HEK293 (cell line): ENCODE measurements at regions not wholly inside any gene's neighbourhood (a gene's known extent, or its start where the extent isn't known, plus 50 kb on each side); places are given as distances from the start of the nearest gene placed in this dataset.

Experiments
- CTCF ChIA-PET: fragments of 350-600 bp; formaldehyde crosslinking; extraction: SDS; loops from one replicate; lab custom pipeline; 2021; ENCODE audit warnings: antibody characterized with exemption; lab: Yijun Ruan, JAX
- POLR2A ChIA-PET: fragments of 300-600 bp; formaldehyde crosslinking; extraction: SDS; loops from one replicate; lab custom pipeline; 2020; ENCODE audit warnings: antibody characterized with exemption, inconsistent platforms; lab: Yijun Ruan, JAX
- H3K27ac ChIP-seq: fragments of 200-500 bp; sonication (Bioruptor generic); 2 replicates; pipeline ENCODE4 v1.5.1; 2014; ENCODE audit warnings: low read depth, low read length, control low read depth, inconsistent platforms; ENCODE audit errors: extremely low read depth
- H3K36me3 ChIP-seq, 2 experiments: fragments of 200-500 bp in 1 of 2; sonication (Bioruptor generic) in 1 of 2; 1 replicate in 1 of 2; 2 replicates in 1 of 2; pipeline ENCODE4 v1.5.1; 2014 to 2017; ENCODE audit warnings: inconsistent platforms in 2 of 2, low read length in 2 of 2; ENCODE audit not compliant: control insufficient read depth in 2 of 2, insufficient read depth in 1 of 2
- H3K4me1 ChIP-seq: fragments of 200-500 bp; sonication (Bioruptor generic); 2 replicates; pipeline ENCODE4 v1.5.1; 2014; ENCODE audit warnings: mild to moderate bottlenecking, low read length, inconsistent platforms; ENCODE audit not compliant: control insufficient read depth, insufficient read depth
- H3K4me3 ChIP-seq: 2 replicates; pipeline ENCODE4 v1.5.1; 2011; ENCODE audit warnings: low read depth, mild to moderate bottlenecking, control low read depth, low read length, moderate library complexity
- H3K9me3 ChIP-seq: fragments of 200-500 bp; sonication (Bioruptor generic); 2 replicates; pipeline ENCODE4 v1.5.1; 2014; ENCODE audit warnings: low read depth, low read length, inconsistent platforms; ENCODE audit not compliant: control insufficient read depth, insufficient read depth
- GLI4 ChIP-seq: fragments of 450-650 bp; formaldehyde crosslinking; IDR thresholded peaks from 2 replicates; pipeline ENCODE4 v1.5.1; 2016; ENCODE audit warnings: missing biosample characterization, missing genetic modification characterization
- GLIS2 ChIP-seq: fragments of 450-650 bp; formaldehyde crosslinking; IDR thresholded peaks from 2 replicates; pipeline ENCODE4 v1.5.1; 2016; ENCODE audit warnings: missing biosample characterization, missing genetic modification characterization
- MEIS1 ChIP-seq: sonication (generic); formaldehyde crosslinking; IDR thresholded peaks from 2 replicates; pipeline ENCODE4 v1.8.1; 2022; ENCODE audit warnings: missing genetic modification reagents, mild to moderate bottlenecking, borderline replicate concordance
- PBX3 ChIP-seq: sonication (generic); formaldehyde crosslinking; IDR thresholded peaks from 2 replicates; pipeline ENCODE4 v1.8.1; 2022; ENCODE audit warnings: mild to moderate bottlenecking, moderate library complexity, missing genetic modification reagents
- REPIN1 ChIP-seq: fragments of 450-650 bp; formaldehyde crosslinking; IDR thresholded peaks from 2 replicates; pipeline ENCODE4 v1.5.1; 2017; ENCODE audit warnings: missing biosample characterization, missing genetic modification characterization, low read depth
- ZNF114 ChIP-seq: fragments of 450-650 bp; formaldehyde crosslinking; IDR thresholded peaks from 2 replicates; pipeline ENCODE4 v1.5.0; 2017; ENCODE audit warnings: missing biosample characterization, missing genetic modification characterization
- ZNF155 ChIP-seq: fragments of 450-650 bp; formaldehyde crosslinking; IDR thresholded peaks from 2 replicates; pipeline ENCODE4 v1.5.1; 2016; ENCODE audit warnings: missing biosample characterization, missing genetic modification characterization
- ZNF202 ChIP-seq: fragments of 450-650 bp; formaldehyde crosslinking; IDR thresholded peaks from 2 replicates; pipeline ENCODE4 v1.5.1; 2016; ENCODE audit warnings: missing biosample characterization, missing genetic modification characterization, borderline replicate concordance
- ZNF248 ChIP-seq: fragments of 450-650 bp; formaldehyde crosslinking; IDR thresholded peaks from 2 replicates; pipeline ENCODE4 v1.5.1; 2017; ENCODE audit warnings: missing biosample characterization, missing genetic modification characterization
- ZNF292 ChIP-seq: fragments of 450-650 bp; formaldehyde crosslinking; IDR thresholded peaks from 2 replicates; pipeline ENCODE4 v1.5.1; 2016; ENCODE audit warnings: low read depth, missing biosample characterization, missing genetic modification characterization, borderline replicate concordance
- ZNF335 ChIP-seq: fragments of 450-650 bp; formaldehyde crosslinking; conservative IDR thresholded peaks from 2 replicates; pipeline ENCODE4 v1.5.1; 2016; ENCODE audit warnings: missing biosample characterization, missing genetic modification characterization
- ZNF404 ChIP-seq: fragments of 450-650 bp; formaldehyde crosslinking; IDR thresholded peaks from 2 replicates; pipeline ENCODE4 v1.5.1; 2017; ENCODE audit warnings: missing biosample characterization, missing genetic modification characterization
- ZNF426 ChIP-seq: fragments of 450-650 bp; formaldehyde crosslinking; IDR thresholded peaks from 2 replicates; pipeline ENCODE4 v1.5.1; 2017; ENCODE audit warnings: missing biosample characterization, missing genetic modification characterization, mild to moderate bottlenecking, inconsistent platforms, moderate library complexity
- ZNF501 ChIP-seq: fragments of 450-650 bp; formaldehyde crosslinking; IDR thresholded peaks from 2 replicates; pipeline ENCODE4 v1.5.1; 2016; ENCODE audit warnings: missing biosample characterization, missing genetic modification characterization
- ZNF514 ChIP-seq: fragments of 450-650 bp; formaldehyde crosslinking; IDR thresholded peaks from 2 replicates; pipeline ENCODE4 v1.5.1; 2016; ENCODE audit warnings: missing biosample characterization, missing genetic modification characterization
- ZNF548 ChIP-seq: fragments of 450-650 bp; formaldehyde crosslinking; IDR thresholded peaks from 2 replicates; pipeline ENCODE4 v1.5.1; 2016; ENCODE audit warnings: missing biosample characterization, missing genetic modification characterization
- ZNF660 ChIP-seq: fragments of 450-650 bp; IDR thresholded peaks from 2 replicates; pipeline ENCODE4 v1.5.1; 2018; ENCODE audit warnings: missing biosample characterization, mild to moderate bottlenecking, missing genetic modification characterization
- ZNF664 ChIP-seq: fragments of 450-650 bp; formaldehyde crosslinking; IDR thresholded peaks from 2 replicates; pipeline ENCODE4 v1.5.1; 2016; ENCODE audit warnings: missing biosample characterization, missing genetic modification characterization
- ZNF768 ChIP-seq: fragments of 450-650 bp; formaldehyde crosslinking; IDR thresholded peaks from 2 replicates; pipeline ENCODE4 v1.5.1; 2018; ENCODE audit warnings: missing biosample characterization, mild to moderate bottlenecking, missing genetic modification characterization
- ZSCAN23 ChIP-seq: fragments of 450-650 bp; formaldehyde crosslinking; IDR thresholded peaks from 2 replicates; pipeline ENCODE4 v1.5.1; 2016; ENCODE audit warnings: missing biosample characterization, missing genetic modification characterization
- TF ChIP-seq, protein P1 (sequence below): fragments of 450-650 bp; formaldehyde crosslinking; IDR thresholded peaks from 2 replicates; pipeline ENCODE4 v1.5.1; 2016; ENCODE audit warnings: missing biosample characterization, missing genetic modification characterization
- TF ChIP-seq, protein P2 (sequence below): fragments of 450-650 bp; formaldehyde crosslinking; IDR thresholded peaks from 2 replicates; pipeline ENCODE4 v1.5.1; 2016; ENCODE audit warnings: missing biosample characterization, missing genetic modification characterization

DNA sequence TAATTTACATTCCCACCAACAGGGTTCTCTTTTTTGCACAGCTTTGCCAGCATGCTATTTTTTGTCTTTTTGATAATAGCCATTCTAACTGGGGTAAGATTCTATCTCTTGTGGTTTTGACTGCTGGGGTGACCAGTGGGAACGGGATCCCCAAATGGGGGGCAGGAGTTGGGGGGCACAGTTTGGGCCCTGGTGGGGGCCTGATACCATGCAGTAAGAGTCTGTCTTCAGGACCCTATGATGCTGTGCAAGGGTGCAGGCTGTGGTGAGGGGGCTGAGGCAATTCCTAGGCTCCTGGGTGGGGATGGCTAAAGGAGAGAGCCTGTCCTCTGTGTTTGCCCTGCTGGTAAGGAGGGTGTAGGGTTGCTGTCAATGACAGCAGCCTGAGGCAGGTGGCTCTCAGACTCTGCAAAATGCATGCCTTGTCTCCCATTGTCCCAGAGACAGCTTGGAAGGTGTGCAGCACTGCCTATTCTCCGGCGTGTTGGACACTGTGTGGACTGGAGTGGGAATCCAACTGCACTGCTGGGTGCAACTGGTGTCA is 172.7 kb upstream of the ARHGAP24 start:
- ChIA-PET CTCF (interaction anchor here (1.4 kb wide), 1 partner anchor 14 kb away, joined by 3 read pairs; no protein-coding TSS in a partner anchor), POLR2A (no interaction called here)
- H3K27ac ChIP-seq = no peak overlapping the region
- TF ChIP-seq ZSCAN23 (tag by site-specific recombination) (no peak), ZNF248 (no peak), ZNF548 (no peak), PBX3 (no peak), ZNF664 (tag by site-specific recombination) (no peak), ZNF202 (tag by site-specific recombination) (no peak), ZNF768 (tag by site-specific recombination) (no peak), ZNF660 (tag by site-specific recombination) (no peak), ZNF335 (no peak), ZNF292 (tag by site-specific recombination) (no peak), MEIS1 (CRISPR knock-in tag) (no peak), ZNF404 (tag by site-specific recombination) (no peak), ZNF114 (tag by site-specific recombination) (no peak)
- TF ChIP-seq, protein P1, sequence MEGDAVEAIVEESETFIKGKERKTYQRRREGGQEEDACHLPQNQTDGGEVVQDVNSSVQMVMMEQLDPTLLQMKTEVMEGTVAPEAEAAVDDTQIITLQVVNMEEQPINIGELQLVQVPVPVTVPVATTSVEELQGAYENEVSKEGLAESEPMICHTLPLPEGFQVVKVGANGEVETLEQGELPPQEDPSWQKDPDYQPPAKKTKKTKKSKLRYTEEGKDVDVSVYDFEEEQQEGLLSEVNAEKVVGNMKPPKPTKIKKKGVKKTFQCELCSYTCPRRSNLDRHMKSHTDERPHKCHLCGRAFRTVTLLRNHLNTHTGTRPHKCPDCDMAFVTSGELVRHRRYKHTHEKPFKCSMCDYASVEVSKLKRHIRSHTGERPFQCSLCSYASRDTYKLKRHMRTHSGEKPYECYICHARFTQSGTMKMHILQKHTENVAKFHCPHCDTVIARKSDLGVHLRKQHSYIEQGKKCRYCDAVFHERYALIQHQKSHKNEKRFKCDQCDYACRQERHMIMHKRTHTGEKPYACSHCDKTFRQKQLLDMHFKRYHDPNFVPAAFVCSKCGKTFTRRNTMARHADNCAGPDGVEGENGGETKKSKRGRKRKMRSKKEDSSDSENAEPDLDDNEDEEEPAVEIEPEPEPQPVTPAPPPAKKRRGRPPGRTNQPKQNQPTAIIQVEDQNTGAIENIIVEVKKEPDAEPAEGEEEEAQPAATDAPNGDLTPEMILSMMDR = no peak
- no peak overlapping the region for H3K4me3 ChIP-seq
- H3K4me1 ChIP-seq = no peaks in the 10 kb centered on the region
- no peaks in the 10 kb centered on the region for H3K9me3 ChIP-seq
- no peaks in the 10 kb centered on the region for H3K36me3 ChIP-seq

GRCh38 chr4:85302756-85303155 is 172.2 kb upstream of the ARHGAP24 start:
- no peaks in the 10 kb centered on the region for H3K4me1 ChIP-seq
- POLR2A ChIA-PET = no interaction called here
- CTCF ChIA-PET = no interaction called here
- TF ChIP-seq ZNF155 (tag by site-specific recombination) = no peak
- no peak for TF ChIP-seq ZNF426 (tag by site-specific recombination)
- TF ChIP-seq GLIS2 (tag by site-specific recombination) = no peak
- no peaks in the 10 kb centered on the region for H3K36me3 ChIP-seq
- H3K27ac ChIP-seq = no peak overlapping the region
- no peaks in the 10 kb centered on the region for H3K9me3 ChIP-seq
- H3K4me3 ChIP-seq = no peak overlapping the region

GRCh38 chr4:85318415-85318814 is 156.5 kb upstream of the ARHGAP24 start:
- Histone ChIP-seq H3K9me3 (no peaks in the 10 kb centered on the region), H3K36me3 (no peaks in the 10 kb centered on the region), H3K4me1 (no peaks in the 10 kb centered on the region), H3K4me3 (no peak overlapping the region), H3K27ac (no peak overlapping the region)
- ChIA-PET CTCF (no interaction called here), POLR2A (no interaction called here)
- TF ChIP-seq, protein P2, sequence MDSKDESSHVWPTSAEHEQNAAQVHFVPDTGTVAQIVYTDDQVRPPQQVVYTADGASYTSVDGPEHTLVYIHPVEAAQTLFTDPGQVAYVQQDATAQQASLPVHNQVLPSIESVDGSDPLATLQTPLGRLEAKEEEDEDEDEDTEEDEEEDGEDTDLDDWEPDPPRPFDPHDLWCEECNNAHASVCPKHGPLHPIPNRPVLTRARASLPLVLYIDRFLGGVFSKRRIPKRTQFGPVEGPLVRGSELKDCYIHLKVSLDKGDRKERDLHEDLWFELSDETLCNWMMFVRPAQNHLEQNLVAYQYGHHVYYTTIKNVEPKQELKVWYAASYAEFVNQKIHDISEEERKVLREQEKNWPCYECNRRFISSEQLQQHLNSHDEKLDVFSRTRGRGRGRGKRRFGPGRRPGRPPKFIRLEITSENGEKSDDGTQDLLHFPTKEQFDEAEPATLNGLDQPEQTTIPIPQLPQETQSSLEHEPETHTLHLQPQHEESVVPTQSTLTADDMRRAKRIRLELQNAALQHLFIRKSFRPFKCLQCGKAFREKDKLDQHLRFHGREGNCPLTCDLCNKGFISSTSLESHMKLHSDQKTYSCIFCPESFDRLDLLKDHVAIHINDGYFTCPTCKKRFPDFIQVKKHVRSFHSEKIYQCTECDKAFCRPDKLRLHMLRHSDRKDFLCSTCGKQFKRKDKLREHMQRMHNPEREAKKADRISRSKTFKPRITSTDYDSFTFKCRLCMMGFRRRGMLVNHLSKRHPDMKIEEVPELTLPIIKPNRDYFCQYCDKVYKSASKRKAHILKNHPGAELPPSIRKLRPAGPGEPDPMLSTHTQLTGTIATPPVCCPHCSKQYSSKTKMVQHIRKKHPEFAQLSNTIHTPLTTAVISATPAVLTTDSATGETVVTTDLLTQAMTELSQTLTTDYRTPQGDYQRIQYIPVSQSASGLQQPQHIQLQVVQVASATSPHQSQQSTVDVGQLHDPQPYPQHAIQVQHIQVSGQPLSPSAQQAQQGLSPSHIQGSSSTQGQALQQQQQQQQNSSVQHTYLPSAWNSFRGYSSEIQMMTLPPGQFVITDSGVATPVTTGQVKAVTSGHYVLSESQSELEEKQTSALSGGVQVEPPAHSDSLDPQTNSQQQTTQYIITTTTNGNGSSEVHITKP = no peak
- TF ChIP-seq REPIN1 (tag by site-specific recombination) (no peak), ZNF664 (tag by site-specific recombination) (no peak), ZNF514 (tag by site-specific recombination) (no peak), GLI4 (tag by site-specific recombination) (no peak), ZNF501 (tag by site-specific recombination) (no peak)
